K562 (cell line): ENCODE measurements at regions not wholly inside any gene's neighbourhood (a gene's known extent, or its start where the extent isn't known, plus 50 kb on each side); places are given as distances from the start of the nearest gene placed in this dataset.

Source experiments
- ATAC-seq: fragments of 200-7000 bp; cut with Tn5 transposase; 3 replicates; pipeline ENCODE4 v1.9.1; 2020; ENCODE audit warnings: moderate library complexity
- BruUV-seq: library from RNA; stranded (reverse); fragments of 400-500 nt; replicated peaks from 2 replicates; lab custom pipeline; 2021; lab: Mats Ljungman, UMichigan
- CTCF ChIA-PET: fragments of 300-600 bp; formaldehyde crosslinking; extraction: SDS; loops from one replicate; lab custom pipeline; 2021; ENCODE audit warnings: low intra/inter-chr PET ratio; lab: Yijun Ruan, JAX
- POLR2A ChIA-PET: fragments of 300-600, 350-650 bp; sonication (Branson Sonifier 250); formaldehyde crosslinking; extraction: SDS; loops from one replicate; lab custom pipeline; 2021; ENCODE audit warnings: antibody characterized with exemption, inconsistent platforms; lab: Yijun Ruan, JAX
- DNase-seq, 4 experiments: peaks; one replicate each; pipeline versions ENCODE4 v3.0.0 to v3.0.0-alpha.2; 2011 to 2018; ENCODE audit warnings: low spot score in 3 of 4, mixed read lengths in 3 of 4; ENCODE audit errors: extremely low read depth in 1 of 4
- FAIRE-seq: peaks from 2 replicates; lab custom pipeline; 2011; peaks lifted over from hg19 to GRCh38; lab: Jason Lieb, UNC
- H2AFZ ChIP-seq: 2 replicates; pipeline ENCODE4 v1.6.0; 2011; ENCODE audit warnings: low read depth, low read length, control low read depth, inconsistent platforms
- H3K27ac ChIP-seq: fragments of 200-600 bp; 3 replicates; pipeline ENCODE4 v1.8.0; 2011; ENCODE audit warnings: low read depth, mild to moderate bottlenecking, control low read depth, inconsistent platforms, low read length, moderate library complexity, mixed read lengths; ENCODE audit errors: extremely low read depth
- H3K27me3 ChIP-seq, 2 experiments: fragments of 300-600 bp in 1 of 2; 2 replicates in 1 of 2; 3 replicates in 1 of 2; pipeline versions ENCODE4 v1.6.0 to v1.8.0; 2011; ENCODE audit warnings: inconsistent platforms in 2 of 2, low read length in 2 of 2, mild to moderate bottlenecking in 1 of 2, mixed read lengths in 1 of 2, moderate library complexity in 1 of 2; ENCODE audit not compliant: control insufficient read depth in 2 of 2, insufficient read depth in 2 of 2
- H3K36me3 ChIP-seq: fragments of 300-600 bp; 3 replicates; pipeline ENCODE4 v1.8.0; 2011; ENCODE audit warnings: mild to moderate bottlenecking, low read length, inconsistent platforms; ENCODE audit not compliant: control insufficient read depth, insufficient read depth
- H3K4me1 ChIP-seq, 2 experiments: fragments of 200-600 bp in 1 of 2; replicated peaks in 1 of 2; 2 replicates in 1 of 2; 3 replicates in 1 of 2; pipeline versions ENCODE4 v1.5.1 to v1.8.0; 2011; ENCODE audit warnings: inconsistent platforms in 2 of 2, low read length in 2 of 2, mild to moderate bottlenecking in 1 of 2, mixed read lengths in 1 of 2, moderate library complexity in 1 of 2; ENCODE audit not compliant: control insufficient read depth in 2 of 2, insufficient read depth in 2 of 2
- H3K4me2 ChIP-seq: 2 replicates; pipeline ENCODE4 v1.6.1; 2011; ENCODE audit warnings: low read length, control low read depth, inconsistent platforms, mixed read lengths; ENCODE audit not compliant: insufficient read depth
- H3K4me3 ChIP-seq: fragments of 200-600 bp; sonication (generic), shearing (Covaris generic); 2 replicates; pipeline ENCODE4 v1.5.1; 2016; ENCODE audit warnings: control low read depth, inconsistent platforms
- H3K79me2 ChIP-seq: fragments of 200-600 bp; 3 replicates; pipeline ENCODE4 v1.8.0; 2011; ENCODE audit warnings: low read length, inconsistent platforms; ENCODE audit not compliant: control insufficient read depth, insufficient read depth
- H3K9ac ChIP-seq, 2 experiments: 2 replicates each; pipeline versions ENCODE4 v1.6.0 to v1.6.1; 2011; ENCODE audit warnings: low read depth in 2 of 2, low read length in 2 of 2, control low read depth in 1 of 2, inconsistent platforms in 1 of 2, mild to moderate bottlenecking in 1 of 2, mixed read lengths in 1 of 2; ENCODE audit not compliant: insufficient read depth in 1 of 2
- H3K9me1 ChIP-seq: one replicate; pipeline ENCODE4 v1.6.0; 2011; ENCODE audit warnings: inconsistent platforms, mild to moderate bottlenecking, low read length, moderate library complexity; ENCODE audit not compliant: control insufficient read depth, insufficient read depth
- H3K9me3 ChIP-seq: replicated peaks from 2 replicates; pipeline ENCODE4 v1.5.1; 2011; ENCODE audit warnings: low read depth, low read length, inconsistent platforms; ENCODE audit not compliant: control insufficient read depth, insufficient read depth
- H4K20me1 ChIP-seq: replicated peaks from 2 replicates; pipeline ENCODE4 v1.6.1; 2011; ENCODE audit warnings: low read length, inconsistent platforms, mixed read lengths; ENCODE audit not compliant: control insufficient read depth, insufficient read depth
- MED1 ChIP-seq: sonication (generic); formaldehyde crosslinking; IDR thresholded peaks from 2 replicates; pipeline ENCODE4 v1.8.1; 2023; ENCODE audit warnings: missing genetic modification reagents, borderline replicate concordance
- PHTF2 ChIP-seq: fragments of 250-450 bp; sonication (Bioruptor Pico); IDR thresholded peaks from 2 replicates; pipeline ENCODE4 v1.5.0; 2021; ENCODE audit warnings: mild to moderate bottlenecking
- SIN3A ChIP-seq, 2 experiments: fragments of 150-350 bp in 1 of 2; IDR thresholded peaks; 2 replicates each; pipeline ENCODE4 v1.6.1; 2011 to 2016; ENCODE audit warnings: borderline replicate concordance in 2 of 2, low read depth in 2 of 2, low read length in 2 of 2, mild to moderate bottlenecking in 2 of 2, moderate library complexity in 2 of 2; ENCODE audit not compliant: control insufficient read depth in 1 of 2
- SNRNP70 ChIP-seq: fragments of 200-400 bp; formaldehyde crosslinking; optimal IDR thresholded peaks from 2 replicates; pipeline ENCODE3; 2017; ENCODE audit warnings: low read depth, low read length
- WGBS: fragments of 100-300 bp; shearing (Covaris generic); methylation state at CpG from one replicate; pipeline ENCODE4 v1.1.6; 2016; ENCODE audit warnings: low coverage, mixed read lengths; ENCODE audit not compliant: insufficient coverage; ENCODE audit errors: missing lambda C conversion rate; 5-methylcytosine and 5-hydroxymethylcytosine counted together
- in situ Hi-C: fragments of 300-500 bp; cut with MboI; formaldehyde crosslinking; loops from 4 replicates; pipeline ENCODE4 v1.15.0; 2018; ENCODE audit warnings: inconsistent platforms, mixed read lengths
- intact Hi-C: fragments of 100-400 bp; cut with micrococcal nuclease; formaldehyde crosslinking; loops from 2 replicates; pipeline ENCODE4 v1.14.2; 2022

DNA sequence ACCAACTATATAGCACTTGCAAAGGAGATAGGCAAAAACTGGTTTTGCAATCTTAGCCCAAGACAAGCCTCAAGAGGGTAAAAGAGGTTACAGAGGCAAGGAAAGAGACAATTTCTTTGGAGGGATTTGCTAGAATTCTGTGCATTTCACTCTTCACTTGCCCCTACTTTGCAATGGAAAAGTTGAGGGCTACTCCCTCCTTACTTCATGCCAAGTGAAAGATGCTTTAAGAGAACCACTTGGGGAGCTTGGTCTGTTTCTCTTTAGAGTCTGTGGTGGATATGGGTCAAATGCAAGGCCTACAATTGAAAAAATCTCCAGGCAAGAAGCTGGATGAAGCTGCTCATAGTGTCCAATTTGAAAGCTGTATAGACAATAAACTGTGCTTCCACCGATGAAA, 167.7 kb upstream of the DIO2 start:
- ATAC-seq = no peak
- no CpG with 5 or more reads among the region's 1 CpG for WGBS
- no peak for FAIRE-seq
- in situ Hi-C loops = no loop called here
- no peak overlapping the region for H3K4me3 ChIP-seq
- no TSS peak for BruUV-seq
- TF ChIP-seq PHTF2 (CRISPR knock-in tag) (no peak), MED1 (no peak), SNRNP70 (no peak)
- TF ChIP-seq, all 486 proteins: peak for 0
- Histone ChIP-seq H3K9me3 (no peaks in the 10 kb centered on the region), H4K20me1 (no peaks in the 10 kb centered on the region), H3K4me2 (no peak overlapping the region), H3K79me2 (no peaks in the 10 kb centered on the region), H3K27ac (no peak overlapping the region), H3K27me3 (no peaks in the 10 kb centered on the region), H2AFZ (no peak overlapping the region), H3K9ac (no peak overlapping the region), H3K36me3 (no peaks in the 10 kb centered on the region), H3K9me1 (no peaks in the 10 kb centered on the region), H3K4me1 (no peaks in the 10 kb centered on the region)
- intact Hi-C loops = no loop called here
- DNase-seq = no peak
- CTCF ChIA-PET = no interaction called here
- POLR2A ChIA-PET = no interaction called here

DNA sequence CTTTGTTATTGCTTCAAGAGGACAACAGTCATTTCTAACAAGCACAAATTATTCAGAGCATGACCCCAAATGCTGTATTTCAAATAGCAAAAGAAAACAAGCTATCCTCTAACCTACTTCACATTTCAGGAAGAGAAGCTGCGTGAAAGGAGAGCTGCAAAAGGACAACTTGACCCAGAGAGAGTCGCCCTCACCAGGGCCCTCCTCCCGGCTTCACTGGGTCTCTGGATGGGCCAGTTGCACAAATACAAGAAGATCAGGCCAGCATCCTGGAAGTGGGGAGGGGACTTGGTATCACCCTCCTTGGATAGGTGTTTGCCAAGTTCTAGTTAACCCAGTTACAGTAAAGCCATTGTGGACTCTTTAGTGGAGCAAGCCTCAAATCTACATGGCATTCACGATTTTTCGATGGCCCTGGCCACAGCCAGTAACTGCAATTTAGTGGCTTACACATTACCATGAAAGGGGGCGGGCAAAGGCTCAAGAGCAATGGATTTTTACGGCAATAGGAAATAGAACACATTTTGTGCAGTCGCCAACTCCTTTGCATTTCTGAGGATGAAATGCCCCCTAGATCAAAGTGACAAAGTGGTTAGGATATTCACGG, 166.9 kb upstream of the DIO2 start:
- Histone ChIP-seq H3K79me2 (no peaks in the 10 kb centered on the region), H3K9ac (no peak overlapping the region), H3K27ac (no peak overlapping the region), H4K20me1 (no peaks in the 10 kb centered on the region), H2AFZ (no peak overlapping the region), H3K4me1 (no peaks in the 10 kb centered on the region), H3K9me3 (no peaks in the 10 kb centered on the region), H3K27me3 (no peaks in the 10 kb centered on the region), H3K4me3 (no peak overlapping the region), H3K9me1 (no peaks in the 10 kb centered on the region), H3K4me2 (no peak overlapping the region), H3K36me3 (no peaks in the 10 kb centered on the region)
- DNase-seq (no peak), FAIRE-seq (no peak), ATAC-seq (no peak)
- CTCF ChIA-PET = no interaction called here
- BruUV-seq = no TSS peak
- intact Hi-C loops = no loop called here
- TF ChIP-seq SIN3A (IDR thresholded peaks at IDR 0.05; ENCODE audit: borderline replicate concordance in 2 of 2, control insufficient read depth in 1 of 2, low read depth in 2 of 2, low read length in 2 of 2) = no peak
- POLR2A ChIA-PET = no interaction called here
- 2% methylated on average over 9 of the region's 9 CpGs for WGBS
- in situ Hi-C loops = no loop called here
